ACC112 (cell line): ENCODE measurements at regions not wholly inside any gene's neighbourhood (a gene's known extent, or its start where the extent isn't known, plus 50 kb on each side); places are given as distances from the start of the nearest gene placed in this dataset.

Experiments used
- H2AFZ ChIP-seq: fragments of 200-600 bp; sonication (generic); one replicate; pipeline ENCODE4 v1.6.0; 2017; ENCODE audit warnings: antibody characterized with exemption, low read length; ENCODE audit not compliant: unreplicated experiment
- H3K27ac ChIP-seq: fragments of 200-600 bp; sonication (generic); 2 replicates; pipeline ENCODE4 v1.5.1; 2014; ENCODE audit warnings: low read depth, mild to moderate bottlenecking, antibody characterized with exemption, low read length, moderate library complexity
- H3K27me3 ChIP-seq: fragments of 200-600 bp; sonication (generic); 2 replicates; pipeline ENCODE4 v1.6.1; 2014; ENCODE audit warnings: mild to moderate bottlenecking, antibody characterized with exemption, low read length, moderate library complexity, mixed read lengths; ENCODE audit not compliant: insufficient read depth
- H3K36me3 ChIP-seq: fragments of 200-600 bp; sonication (generic); 2 replicates; pipeline ENCODE4 v1.6.1; 2016; ENCODE audit warnings: mild to moderate bottlenecking, antibody characterized with exemption, low read length, moderate library complexity, mixed read lengths; ENCODE audit not compliant: insufficient read depth
- H3K4me1 ChIP-seq: fragments of 200-600 bp; sonication (generic); one replicate; pipeline ENCODE4 v1.6.1; 2016; ENCODE audit warnings: low read length, mixed read lengths; ENCODE audit not compliant: insufficient read depth, unreplicated experiment, control insufficient read depth
- H3K4me3 ChIP-seq: fragments of 200-600 bp; sonication (generic); 2 replicates; pipeline ENCODE4 v1.5.1; 2014; ENCODE audit warnings: mild to moderate bottlenecking, low read depth, low read length
- H3K79me2 ChIP-seq: fragments of 200-600 bp; sonication (generic); one replicate; pipeline ENCODE4 v1.6.0; 2016; ENCODE audit warnings: low read length; ENCODE audit not compliant: control insufficient read depth, unreplicated experiment, insufficient read depth

DNA sequence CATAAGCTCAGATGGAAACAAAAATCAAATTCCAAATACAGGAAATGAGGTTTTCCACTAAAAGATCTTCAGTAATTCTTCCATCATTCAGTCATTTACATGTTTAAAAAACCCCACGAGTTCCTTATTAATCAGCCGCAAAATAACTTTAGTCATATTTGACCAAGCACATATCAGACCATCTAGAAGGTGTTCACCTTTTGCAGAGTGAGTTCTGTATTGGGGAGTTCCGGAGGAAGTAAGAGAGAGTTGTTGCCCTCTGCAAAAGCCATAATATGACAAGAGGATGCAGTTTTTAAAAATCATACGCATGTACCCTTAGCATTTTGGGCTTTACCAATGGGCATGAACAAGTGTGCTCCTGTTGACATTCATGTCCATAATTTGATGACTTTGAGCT, 61.6 kb downstream of the CCR1 start:
- Histone ChIP-seq H3K27ac (no peak overlapping the region), H3K4me1 (no peaks in the 10 kb centered on the region), H3K27me3 (peaks cover 21% of the 10 kb centered on the region; the same call in 1 of the 2 replicates), H3K4me3 (no peak overlapping the region), H3K36me3 (no peaks in the 10 kb centered on the region), H3K79me2 (no peaks in the 10 kb centered on the region), H2AFZ (no peak overlapping the region)

DNA sequence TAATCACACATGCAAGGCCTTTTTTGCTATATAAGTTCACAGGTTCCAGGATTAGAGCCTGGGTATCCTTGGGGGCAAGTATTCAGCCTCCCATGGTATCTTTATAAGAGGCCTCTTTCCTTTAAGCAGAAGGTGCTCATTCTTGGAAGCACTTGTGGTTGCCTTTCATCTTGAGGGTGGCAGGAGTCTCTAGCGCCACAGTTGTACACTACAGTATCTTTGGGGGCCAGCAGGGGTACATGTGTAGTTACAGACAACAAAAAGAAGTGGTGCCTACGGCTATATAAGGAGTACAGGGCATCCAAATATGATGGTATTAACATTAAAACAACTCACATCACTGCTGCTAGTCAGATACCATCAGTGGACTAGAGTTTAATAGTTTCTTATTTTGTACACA, 62.1 kb downstream of the CCR1 start:
- H3K27me3 ChIP-seq: peaks cover 21% of the 10 kb centered on the region; the same call in 1 of the 2 replicates
- H2AFZ ChIP-seq: no peak overlapping the region
- H3K36me3 ChIP-seq: no peaks in the 10 kb centered on the region
- no peak overlapping the region for H3K27ac ChIP-seq
- H3K4me1 ChIP-seq: no peaks in the 10 kb centered on the region
- H3K4me3 ChIP-seq: no peak overlapping the region
- H3K79me2 ChIP-seq: no peaks in the 10 kb centered on the region

DNA sequence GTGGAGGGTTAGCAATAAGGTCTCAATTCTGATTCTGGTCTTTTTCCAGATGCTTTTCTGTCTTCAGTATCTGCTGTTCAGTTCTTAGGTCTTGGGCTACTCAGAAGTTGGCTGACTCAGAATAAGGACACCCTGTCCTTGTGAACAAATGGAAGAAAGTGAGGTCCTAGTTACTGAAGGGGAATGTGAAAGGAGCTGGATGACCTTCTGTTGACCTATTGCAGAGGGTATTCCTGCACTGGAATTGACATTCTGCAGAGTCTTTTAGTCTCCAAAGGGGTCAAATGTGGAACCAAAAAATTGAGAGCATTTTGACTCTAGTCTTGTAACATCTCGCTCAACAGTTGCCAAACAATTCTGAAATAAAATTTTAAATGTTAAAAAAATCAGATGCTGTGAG, 63.0 kb downstream of the CCR1 start:
- Histone ChIP-seq H3K27me3 (peaks cover 21% of the 10 kb centered on the region; the same call in 1 of the 2 replicates), H3K36me3 (no peaks in the 10 kb centered on the region)

DNA sequence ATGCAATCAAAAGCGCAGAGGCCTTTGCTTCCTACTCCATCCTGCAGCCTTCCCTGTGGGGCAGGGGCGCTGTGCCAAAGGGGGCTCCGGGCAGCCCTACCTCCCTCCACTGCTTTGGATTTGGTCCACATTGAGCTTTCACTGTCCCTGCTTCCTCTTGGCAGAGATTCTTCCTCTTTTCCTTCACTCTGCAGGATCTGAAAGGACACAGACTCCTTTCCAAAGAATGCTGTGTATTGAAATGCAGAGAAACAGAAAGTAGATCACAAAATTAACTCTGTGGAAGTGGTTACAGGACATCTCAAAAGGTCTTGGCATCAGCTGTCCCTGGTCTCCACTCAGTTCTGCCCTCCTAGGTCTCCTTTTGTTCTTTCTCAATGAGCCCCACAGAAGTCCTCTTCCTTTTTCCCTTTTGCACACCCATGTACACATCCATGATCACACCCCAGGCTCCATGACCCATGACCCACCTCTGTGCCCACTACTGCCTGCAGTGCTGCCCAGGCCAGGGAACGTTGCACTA, 64.1 kb downstream of the CCR1 start:
- Histone ChIP-seq H3K36me3 (no peaks in the 10 kb centered on the region), H3K27ac (no peak overlapping the region), H3K27me3 (peaks cover 21% of the 10 kb centered on the region; the same call in 1 of the 2 replicates), H3K79me2 (no peaks in the 10 kb centered on the region), H2AFZ (no peak overlapping the region), H3K4me3 (no peak overlapping the region), H3K4me1 (no peaks in the 10 kb centered on the region)

More for the DNA sequence above, 63.0 kb downstream of the CCR1 start:
- Histone ChIP-seq H3K27ac (no peak overlapping the region), H3K4me3 (no peak overlapping the region), H3K4me1 (no peaks in the 10 kb centered on the region), H3K79me2 (no peaks in the 10 kb centered on the region), H2AFZ (no peak overlapping the region)

DNA sequence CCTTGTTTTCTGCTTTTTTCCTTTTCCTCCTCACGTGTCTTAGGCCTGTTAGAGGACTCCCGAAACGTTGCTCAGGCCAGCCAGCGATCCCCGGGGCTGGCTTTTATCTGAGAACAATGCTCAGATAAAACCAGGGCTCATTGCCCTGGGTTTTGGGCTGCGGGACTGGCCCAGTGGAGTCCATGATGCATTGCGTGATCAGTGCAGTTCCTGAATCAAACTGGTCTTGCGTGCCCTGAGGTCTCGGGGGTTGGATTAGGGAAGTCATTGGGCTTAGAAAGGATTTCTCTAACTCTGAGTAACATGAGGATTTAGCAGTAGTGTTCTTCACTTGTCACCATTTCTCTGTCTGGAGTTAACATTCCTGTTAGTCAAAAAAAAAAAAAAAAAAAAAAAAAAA, 66.3 kb downstream of the CCR1 start:
- peaks cover 9% of the 10 kb centered on the region; the same call in 1 of the 2 replicates for H3K27me3 ChIP-seq
- H3K27ac ChIP-seq: no peak overlapping the region
- H3K4me3 ChIP-seq: no peak overlapping the region
- no peaks in the 10 kb centered on the region for H3K79me2 ChIP-seq
- no peaks in the 10 kb centered on the region for H3K36me3 ChIP-seq
- H3K4me1 ChIP-seq: no peaks in the 10 kb centered on the region
- H2AFZ ChIP-seq: no peak overlapping the region

DNA sequence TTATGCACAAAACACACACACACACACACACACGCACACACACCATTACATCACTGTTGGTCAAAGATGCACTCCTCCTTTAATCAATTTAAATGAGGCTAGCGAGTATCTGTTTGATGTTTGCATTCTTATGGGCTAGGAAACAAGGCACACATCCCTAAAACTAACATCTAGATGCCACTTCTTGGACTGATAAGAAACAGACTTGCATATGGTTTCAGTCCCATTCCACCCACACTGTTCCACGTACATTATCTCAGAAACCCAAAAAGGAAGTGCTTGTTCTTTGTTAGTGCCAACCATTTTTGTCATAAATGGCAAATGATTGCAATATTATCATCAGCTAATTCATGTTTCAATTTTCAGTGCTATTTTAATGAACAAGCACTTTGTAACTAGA, 69.5 kb downstream of the CCR1 start:
- Histone ChIP-seq H2AFZ (no peak overlapping the region), H3K36me3 (no peaks in the 10 kb centered on the region), H3K27me3 (no peaks in the 10 kb centered on the region), H3K4me3 (no peak overlapping the region), H3K4me1 (no peaks in the 10 kb centered on the region), H3K27ac (no peak overlapping the region), H3K79me2 (no peaks in the 10 kb centered on the region)

DNA sequence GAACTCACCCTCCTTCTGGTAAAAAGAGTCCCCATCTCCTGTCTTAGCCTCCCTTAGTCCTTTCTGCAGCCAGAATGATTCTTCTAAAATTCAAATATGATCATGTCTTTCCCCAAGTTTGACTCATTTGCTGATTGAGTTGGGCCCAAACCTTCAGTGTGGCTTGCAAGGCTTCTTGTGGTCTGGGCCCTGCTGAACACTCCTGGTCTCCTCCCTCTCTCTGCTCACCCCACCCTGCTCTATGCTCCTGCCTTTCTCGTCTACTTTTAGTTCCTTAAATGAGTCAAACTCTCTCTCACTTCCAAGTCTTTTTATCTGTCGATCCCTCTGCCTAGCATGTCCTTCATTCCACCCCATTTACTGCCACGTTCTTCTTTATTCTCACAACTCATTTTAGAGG, 72.6 kb downstream of the CCR1 start:
- Histone ChIP-seq H3K4me1 (no peaks in the 10 kb centered on the region), H3K27ac (no peak overlapping the region)

GRCh38 chr3:46133285-46133684, 74.8 kb downstream of the CCR1 start:
- Histone ChIP-seq H3K79me2 (no peaks in the 10 kb centered on the region), H3K36me3 (no peaks in the 10 kb centered on the region)

More for the DNA sequence above, 72.6 kb downstream of the CCR1 start:
- no peak overlapping the region for H2AFZ ChIP-seq
- no peaks in the 10 kb centered on the region for H3K79me2 ChIP-seq
- no peak overlapping the region for H3K4me3 ChIP-seq
- H3K36me3 ChIP-seq: no peaks in the 10 kb centered on the region
- no peaks in the 10 kb centered on the region for H3K27me3 ChIP-seq

DNA sequence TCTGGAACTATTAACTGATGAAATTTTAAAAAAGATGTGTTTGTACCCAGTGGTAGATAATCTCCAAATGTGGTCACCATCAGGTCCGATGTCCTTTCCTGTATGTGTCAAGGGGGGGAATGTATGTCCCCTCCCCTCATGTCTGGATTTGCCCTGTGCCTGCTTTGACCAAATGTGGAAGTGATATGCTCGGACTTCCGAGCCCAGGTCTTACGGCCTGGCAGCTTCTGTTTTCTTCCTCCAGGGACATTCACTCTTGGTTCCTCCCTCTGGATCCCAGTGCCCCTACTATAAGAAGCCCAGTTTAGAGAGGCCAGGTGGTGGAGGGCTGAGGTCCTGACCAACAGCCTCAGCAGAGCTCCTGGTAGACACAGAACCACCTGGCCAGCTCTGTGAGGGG, 75.5 kb downstream of the CCR1 start:
- no peaks in the 10 kb centered on the region for H3K79me2 ChIP-seq
- no peak overlapping the region for H3K27ac ChIP-seq
- no peaks in the 10 kb centered on the region for H3K27me3 ChIP-seq
- no peak overlapping the region for H3K4me3 ChIP-seq
- no peak overlapping the region for H2AFZ ChIP-seq
- peaks cover 9% of the 10 kb centered on the region for H3K4me1 ChIP-seq
- no peaks in the 10 kb centered on the region for H3K36me3 ChIP-seq

More at GRCh38 chr3:46133285-46133684, 74.8 kb downstream of the CCR1 start:
- no peaks in the 10 kb centered on the region for H3K27me3 ChIP-seq
- no peak overlapping the region for H3K4me3 ChIP-seq
- no peak overlapping the region for H2AFZ ChIP-seq
- peaks cover 2% of the 10 kb centered on the region for H3K4me1 ChIP-seq
- no peak overlapping the region for H3K27ac ChIP-seq

DNA sequence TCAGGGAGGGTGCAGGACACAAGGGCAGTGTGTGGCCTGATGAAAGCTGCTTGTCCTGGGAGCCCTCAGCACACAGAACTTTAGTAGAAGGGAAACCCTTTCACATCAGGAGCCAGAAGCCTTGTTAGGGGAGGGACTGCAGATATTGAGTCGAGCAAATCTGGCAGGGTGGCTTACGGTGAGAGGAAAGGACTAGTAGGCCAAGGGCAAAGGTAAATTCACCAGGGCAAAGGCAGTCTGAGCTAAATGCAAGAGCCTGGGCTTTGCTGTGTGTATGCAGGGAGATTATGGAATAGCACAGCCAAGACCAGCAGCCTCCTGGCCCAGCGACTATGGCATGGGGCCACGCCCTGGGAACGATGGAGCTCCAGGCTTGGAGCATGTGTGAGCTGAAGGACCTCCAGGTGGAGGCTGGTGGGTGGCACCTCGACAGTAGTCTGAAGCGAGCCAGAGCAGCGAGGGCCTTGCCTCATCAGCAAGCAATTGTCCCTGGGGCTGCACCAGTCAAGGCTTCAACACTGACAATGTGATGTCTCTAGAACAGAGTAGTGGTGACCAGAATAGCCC, 76.1 kb downstream of the CCR1 start:
- H3K27me3 ChIP-seq: no peaks in the 10 kb centered on the region
- no peaks in the 10 kb centered on the region for H3K79me2 ChIP-seq
- no peak overlapping the region for H3K27ac ChIP-seq
- no peak overlapping the region for H2AFZ ChIP-seq
- H3K4me3 ChIP-seq: no peak overlapping the region
- no peaks in the 10 kb centered on the region for H3K36me3 ChIP-seq
- H3K4me1 ChIP-seq: peaks cover 14% of the 10 kb centered on the region

- Histone ChIP-seq H3K4me1 (peaks cover 21% of the 10 kb centered on the region), H2AFZ (no peak overlapping the region), H3K36me3 (no peaks in the 10 kb centered on the region), H3K27me3 (no peaks in the 10 kb centered on the region), H3K79me2 (no peaks in the 10 kb centered on the region), H3K4me3 (no peak overlapping the region), H3K27ac (no peak overlapping the region)
These were observed 77.3 kb downstream of the CCR1 start for GRCh38 chr3:46130631-46131310.
